HEK293 (cell line): ENCODE measurements at regions not wholly inside any gene's neighbourhood (a gene's known extent, or its start where the extent isn't known, plus 50 kb on each side); places are given as distances from the start of the nearest gene placed in this dataset.

Experiments used
- BCL11A ChIP-seq: fragments of 450-650 bp; formaldehyde crosslinking; IDR thresholded peaks from 2 replicates; pipeline ENCODE4 v1.5.1; 2016; ENCODE audit warnings: low read depth, missing biosample characterization, missing genetic modification characterization
- KLF8 ChIP-seq: fragments of 450-650 bp; formaldehyde crosslinking; IDR thresholded peaks from 2 replicates; pipeline ENCODE4 v1.5.1; 2016; ENCODE audit warnings: missing biosample characterization, missing genetic modification characterization
- KLF9 ChIP-seq: fragments of 450-650 bp; formaldehyde crosslinking; IDR thresholded peaks from 2 replicates; pipeline ENCODE4 v1.5.1; 2016; ENCODE audit warnings: missing biosample characterization, missing genetic modification characterization, low read depth
- ZNF174 ChIP-seq: fragments of 450-650 bp; formaldehyde crosslinking; IDR thresholded peaks from 2 replicates; pipeline ENCODE4 v1.5.0; 2017; ENCODE audit warnings: missing biosample characterization, mild to moderate bottlenecking, missing genetic modification characterization
- ZNF610 ChIP-seq: fragments of 450-650 bp; formaldehyde crosslinking; IDR thresholded peaks from 2 replicates; pipeline ENCODE4 v1.5.1; 2016; ENCODE audit warnings: missing biosample characterization, missing genetic modification characterization, borderline replicate concordance
- ZNF623 ChIP-seq: fragments of 450-650 bp; formaldehyde crosslinking; IDR thresholded peaks from 2 replicates; pipeline ENCODE4 v1.5.1; 2016; ENCODE audit warnings: missing biosample characterization, missing genetic modification characterization
- TF ChIP-seq, protein P1 (sequence below): fragments of 450-650 bp; formaldehyde crosslinking; conservative IDR thresholded peaks from 2 replicates; pipeline ENCODE4 v1.5.1; 2016; ENCODE audit warnings: low read depth, missing biosample characterization, missing genetic modification characterization
- TF ChIP-seq, protein P2 (sequence below): fragments of 450-650 bp; formaldehyde crosslinking; IDR thresholded peaks from 2 replicates; pipeline ENCODE4 v1.5.1; 2016; ENCODE audit warnings: missing biosample characterization, missing genetic modification characterization

DNA sequence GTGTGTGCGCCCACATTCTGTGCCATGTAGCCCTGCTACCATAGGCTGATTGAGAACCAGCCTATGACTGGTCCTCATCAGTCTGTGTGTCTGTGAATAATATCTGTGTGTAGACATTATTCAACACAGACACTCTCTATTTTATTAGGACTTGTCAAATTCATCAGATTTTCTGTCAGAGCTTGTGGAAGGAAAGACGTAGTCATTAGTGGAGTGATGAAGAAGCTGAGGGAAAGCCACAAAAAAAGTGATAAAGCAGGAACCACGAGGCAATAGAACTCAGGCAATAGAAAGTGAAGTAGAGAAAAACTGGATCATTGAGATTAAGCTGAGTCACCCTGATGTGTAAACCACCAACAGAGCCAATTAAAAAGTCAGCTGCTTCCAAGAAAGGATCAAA lies 122.2 kb upstream of the MARCKS start:
- TF ChIP-seq, protein P1, sequence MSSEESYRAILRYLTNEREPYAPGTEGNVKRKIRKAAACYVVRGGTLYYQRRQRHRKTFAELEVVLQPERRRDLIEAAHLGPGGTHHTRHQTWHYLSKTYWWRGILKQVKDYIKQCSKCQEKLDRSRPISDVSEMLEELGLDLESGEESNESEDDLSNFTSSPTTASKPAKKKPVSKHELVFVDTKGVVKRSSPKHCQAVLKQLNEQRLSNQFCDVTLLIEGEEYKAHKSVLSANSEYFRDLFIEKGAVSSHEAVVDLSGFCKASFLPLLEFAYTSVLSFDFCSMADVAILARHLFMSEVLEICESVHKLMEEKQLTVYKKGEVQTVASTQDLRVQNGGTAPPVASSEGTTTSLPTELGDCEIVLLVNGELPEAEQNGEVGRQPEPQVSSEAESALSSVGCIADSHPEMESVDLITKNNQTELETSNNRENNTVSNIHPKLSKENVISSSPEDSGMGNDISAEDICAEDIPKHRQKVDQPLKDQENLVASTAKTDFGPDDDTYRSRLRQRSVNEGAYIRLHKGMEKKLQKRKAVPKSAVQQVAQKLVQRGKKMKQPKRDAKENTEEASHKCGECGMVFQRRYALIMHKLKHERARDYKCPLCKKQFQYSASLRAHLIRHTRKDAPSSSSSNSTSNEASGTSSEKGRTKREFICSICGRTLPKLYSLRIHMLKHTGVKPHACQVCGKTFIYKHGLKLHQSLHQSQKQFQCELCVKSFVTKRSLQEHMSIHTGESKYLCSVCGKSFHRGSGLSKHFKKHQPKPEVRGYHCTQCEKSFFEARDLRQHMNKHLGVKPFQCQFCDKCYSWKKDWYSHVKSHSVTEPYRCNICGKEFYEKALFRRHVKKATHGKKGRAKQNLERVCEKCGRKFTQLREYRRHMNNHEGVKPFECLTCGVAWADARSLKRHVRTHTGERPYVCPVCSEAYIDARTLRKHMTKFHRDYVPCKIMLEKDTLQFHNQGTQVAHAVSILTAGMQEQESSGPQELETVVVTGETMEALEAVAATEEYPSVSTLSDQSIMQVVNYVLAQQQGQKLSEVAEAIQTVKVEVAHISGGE (tag by site-specific recombination), result no peak
- TF ChIP-seq, protein P2, sequence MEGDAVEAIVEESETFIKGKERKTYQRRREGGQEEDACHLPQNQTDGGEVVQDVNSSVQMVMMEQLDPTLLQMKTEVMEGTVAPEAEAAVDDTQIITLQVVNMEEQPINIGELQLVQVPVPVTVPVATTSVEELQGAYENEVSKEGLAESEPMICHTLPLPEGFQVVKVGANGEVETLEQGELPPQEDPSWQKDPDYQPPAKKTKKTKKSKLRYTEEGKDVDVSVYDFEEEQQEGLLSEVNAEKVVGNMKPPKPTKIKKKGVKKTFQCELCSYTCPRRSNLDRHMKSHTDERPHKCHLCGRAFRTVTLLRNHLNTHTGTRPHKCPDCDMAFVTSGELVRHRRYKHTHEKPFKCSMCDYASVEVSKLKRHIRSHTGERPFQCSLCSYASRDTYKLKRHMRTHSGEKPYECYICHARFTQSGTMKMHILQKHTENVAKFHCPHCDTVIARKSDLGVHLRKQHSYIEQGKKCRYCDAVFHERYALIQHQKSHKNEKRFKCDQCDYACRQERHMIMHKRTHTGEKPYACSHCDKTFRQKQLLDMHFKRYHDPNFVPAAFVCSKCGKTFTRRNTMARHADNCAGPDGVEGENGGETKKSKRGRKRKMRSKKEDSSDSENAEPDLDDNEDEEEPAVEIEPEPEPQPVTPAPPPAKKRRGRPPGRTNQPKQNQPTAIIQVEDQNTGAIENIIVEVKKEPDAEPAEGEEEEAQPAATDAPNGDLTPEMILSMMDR (tag by site-specific recombination), result no peak
- TF ChIP-seq ZNF610 (tag by site-specific recombination), result no peak
- TF ChIP-seq KLF8 (tag by site-specific recombination), result no peak
- no peak for TF ChIP-seq ZNF623
- no peak for TF ChIP-seq KLF9
- TF ChIP-seq ZNF174 (tag by site-specific recombination), result no peak
- TF ChIP-seq BCL11A (tag by site-specific recombination), result no peak
